HepG2 (cell line): ENCODE measurements at regions not wholly inside any gene's neighbourhood (a gene's known extent, or its start where the extent isn't known, plus 50 kb on each side); places are given as distances from the start of the nearest gene placed in this dataset.

Source experiments
- DNMT3B ChIP-seq: conservative IDR thresholded peaks from 2 replicates; pipeline ENCODE4 v1.6.1; 2016; ENCODE audit warnings: missing biosample characterization, control low read depth
- FOXA1 ChIP-seq, 2 experiments: fragments of 450-650 bp in 1 of 2; sonication (generic) in 1 of 2; formaldehyde crosslinking in 1 of 2; IDR thresholded peaks; 2 replicates each; pipeline versions ENCODE4 v1.4.0 to v1.6.1; 2016 to 2020; ENCODE audit warnings: missing genetic modification reagents in 1 of 2
- GLI4 ChIP-seq: sonication (generic); formaldehyde crosslinking; IDR thresholded peaks from 2 replicates; pipeline ENCODE4 v1.5.1; 2020; ENCODE audit warnings: missing genetic modification reagents, mild to moderate bottlenecking, moderate library complexity, borderline replicate concordance
- JDP2 ChIP-seq: sonication (generic); formaldehyde crosslinking; IDR thresholded peaks from 2 replicates; pipeline ENCODE4 v1.8.1; 2022; ENCODE audit warnings: missing genetic modification reagents, borderline replicate concordance
- MIER2 ChIP-seq: IDR thresholded peaks from 2 replicates; pipeline ENCODE4 v1.6.1; 2016; ENCODE audit warnings: missing biosample characterization, missing genetic modification reagents
- NR2F2 ChIP-seq: IDR thresholded peaks from 2 replicates; pipeline ENCODE4 v1.6.1; 2012; ENCODE audit warnings: low read depth, inconsistent platforms, borderline replicate concordance
- POLR2AphosphoS5 ChIP-seq: IDR thresholded peaks from 2 replicates; pipeline ENCODE4 v1.6.1; 2012; ENCODE audit warnings: low read depth, low read length
- SUZ12 ChIP-seq: fragments of 150-350 bp; IDR thresholded peaks from 2 replicates; pipeline ENCODE4 v1.6.1; 2014; ENCODE audit warnings: low read depth, low read length
- ZBTB8A ChIP-seq: sonication (generic); formaldehyde crosslinking; IDR thresholded peaks from 2 replicates; pipeline ENCODE4 v1.4.0; 2020; ENCODE audit warnings: mild to moderate bottlenecking, low read depth, missing genetic modification reagents, borderline replicate concordance
- ZMYM4 ChIP-seq: sonication (generic); formaldehyde crosslinking; IDR thresholded peaks from 2 replicates; pipeline ENCODE4 v1.8.1; 2023; ENCODE audit warnings: mild to moderate bottlenecking, missing genetic modification reagents
- TF ChIP-seq, protein P1 (sequence below): sonication (generic); formaldehyde crosslinking; IDR thresholded peaks from 2 replicates; pipeline ENCODE4 v1.5.0; 2020; ENCODE audit warnings: mild to moderate bottlenecking, missing genetic modification reagents, moderate library complexity
- TF ChIP-seq, protein P2 (sequence below): sonication (generic); formaldehyde crosslinking; IDR thresholded peaks from 2 replicates; pipeline ENCODE4 v1.4.0; 2020; ENCODE audit warnings: missing genetic modification reagents
- TF ChIP-seq, protein P3 (sequence below): sonication (generic); formaldehyde crosslinking; IDR thresholded peaks from 2 replicates; pipeline ENCODE4 v1.4.0; 2020; ENCODE audit warnings: mild to moderate bottlenecking, missing genetic modification reagents
- TF ChIP-seq, protein P4 (sequence below): sonication (generic); formaldehyde crosslinking; IDR thresholded peaks from 2 replicates; pipeline ENCODE4 v1.4.0; 2020; ENCODE audit warnings: missing genetic modification reagents

DNA sequence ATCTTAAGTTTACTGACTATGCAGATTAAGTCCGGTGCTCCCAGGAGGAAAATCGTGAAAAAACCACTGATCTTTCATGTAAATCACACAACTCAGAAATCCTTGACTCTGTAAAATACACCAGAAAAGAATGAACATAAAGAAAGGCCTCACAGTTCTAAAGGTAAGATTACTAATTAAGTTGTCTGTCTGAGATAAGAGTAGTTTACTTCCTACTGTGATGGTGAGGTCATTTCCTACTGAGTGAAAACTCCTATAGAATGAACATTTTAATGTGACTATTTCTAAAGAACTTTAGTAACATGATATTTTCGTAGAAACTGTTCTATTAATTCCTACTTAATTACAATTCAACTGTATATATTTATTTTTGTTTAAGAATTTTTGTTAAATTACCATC lies 774.4 kb upstream of the CHORDC1 start:
- TF ChIP-seq, protein P1, sequence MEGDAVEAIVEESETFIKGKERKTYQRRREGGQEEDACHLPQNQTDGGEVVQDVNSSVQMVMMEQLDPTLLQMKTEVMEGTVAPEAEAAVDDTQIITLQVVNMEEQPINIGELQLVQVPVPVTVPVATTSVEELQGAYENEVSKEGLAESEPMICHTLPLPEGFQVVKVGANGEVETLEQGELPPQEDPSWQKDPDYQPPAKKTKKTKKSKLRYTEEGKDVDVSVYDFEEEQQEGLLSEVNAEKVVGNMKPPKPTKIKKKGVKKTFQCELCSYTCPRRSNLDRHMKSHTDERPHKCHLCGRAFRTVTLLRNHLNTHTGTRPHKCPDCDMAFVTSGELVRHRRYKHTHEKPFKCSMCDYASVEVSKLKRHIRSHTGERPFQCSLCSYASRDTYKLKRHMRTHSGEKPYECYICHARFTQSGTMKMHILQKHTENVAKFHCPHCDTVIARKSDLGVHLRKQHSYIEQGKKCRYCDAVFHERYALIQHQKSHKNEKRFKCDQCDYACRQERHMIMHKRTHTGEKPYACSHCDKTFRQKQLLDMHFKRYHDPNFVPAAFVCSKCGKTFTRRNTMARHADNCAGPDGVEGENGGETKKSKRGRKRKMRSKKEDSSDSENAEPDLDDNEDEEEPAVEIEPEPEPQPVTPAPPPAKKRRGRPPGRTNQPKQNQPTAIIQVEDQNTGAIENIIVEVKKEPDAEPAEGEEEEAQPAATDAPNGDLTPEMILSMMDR, result no peak
- TF ChIP-seq MIER2 (CRISPR knock-in tag) (no peak), SUZ12 (no peak), JDP2 (CRISPR knock-in tag) (no peak), ZBTB8A (CRISPR knock-in tag) (no peak), NR2F2 (no peak), ZMYM4 (no peak), POLR2AphosphoS5 (no peak), DNMT3B (CRISPR knock-in tag) (no peak), FOXA1 (IDR thresholded peaks at IDR 0.05) (no peak), FOXA1 (CRISPR knock-in tag; IDR thresholded peaks at IDR 0.05) (no peak), GLI4 (CRISPR knock-in tag) (no peak)
- TF ChIP-seq, protein P2, sequence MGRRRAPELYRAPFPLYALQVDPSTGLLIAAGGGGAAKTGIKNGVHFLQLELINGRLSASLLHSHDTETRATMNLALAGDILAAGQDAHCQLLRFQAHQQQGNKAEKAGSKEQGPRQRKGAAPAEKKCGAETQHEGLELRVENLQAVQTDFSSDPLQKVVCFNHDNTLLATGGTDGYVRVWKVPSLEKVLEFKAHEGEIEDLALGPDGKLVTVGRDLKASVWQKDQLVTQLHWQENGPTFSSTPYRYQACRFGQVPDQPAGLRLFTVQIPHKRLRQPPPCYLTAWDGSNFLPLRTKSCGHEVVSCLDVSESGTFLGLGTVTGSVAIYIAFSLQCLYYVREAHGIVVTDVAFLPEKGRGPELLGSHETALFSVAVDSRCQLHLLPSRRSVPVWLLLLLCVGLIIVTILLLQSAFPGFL (CRISPR knock-in tag), result no peak
- TF ChIP-seq, protein P3, sequence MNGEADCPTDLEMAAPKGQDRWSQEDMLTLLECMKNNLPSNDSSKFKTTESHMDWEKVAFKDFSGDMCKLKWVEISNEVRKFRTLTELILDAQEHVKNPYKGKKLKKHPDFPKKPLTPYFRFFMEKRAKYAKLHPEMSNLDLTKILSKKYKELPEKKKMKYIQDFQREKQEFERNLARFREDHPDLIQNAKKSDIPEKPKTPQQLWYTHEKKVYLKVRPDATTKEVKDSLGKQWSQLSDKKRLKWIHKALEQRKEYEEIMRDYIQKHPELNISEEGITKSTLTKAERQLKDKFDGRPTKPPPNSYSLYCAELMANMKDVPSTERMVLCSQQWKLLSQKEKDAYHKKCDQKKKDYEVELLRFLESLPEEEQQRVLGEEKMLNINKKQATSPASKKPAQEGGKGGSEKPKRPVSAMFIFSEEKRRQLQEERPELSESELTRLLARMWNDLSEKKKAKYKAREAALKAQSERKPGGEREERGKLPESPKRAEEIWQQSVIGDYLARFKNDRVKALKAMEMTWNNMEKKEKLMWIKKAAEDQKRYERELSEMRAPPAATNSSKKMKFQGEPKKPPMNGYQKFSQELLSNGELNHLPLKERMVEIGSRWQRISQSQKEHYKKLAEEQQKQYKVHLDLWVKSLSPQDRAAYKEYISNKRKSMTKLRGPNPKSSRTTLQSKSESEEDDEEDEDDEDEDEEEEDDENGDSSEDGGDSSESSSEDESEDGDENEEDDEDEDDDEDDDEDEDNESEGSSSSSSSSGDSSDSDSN (CRISPR knock-in tag), result no peak
- TF ChIP-seq, protein P4, sequence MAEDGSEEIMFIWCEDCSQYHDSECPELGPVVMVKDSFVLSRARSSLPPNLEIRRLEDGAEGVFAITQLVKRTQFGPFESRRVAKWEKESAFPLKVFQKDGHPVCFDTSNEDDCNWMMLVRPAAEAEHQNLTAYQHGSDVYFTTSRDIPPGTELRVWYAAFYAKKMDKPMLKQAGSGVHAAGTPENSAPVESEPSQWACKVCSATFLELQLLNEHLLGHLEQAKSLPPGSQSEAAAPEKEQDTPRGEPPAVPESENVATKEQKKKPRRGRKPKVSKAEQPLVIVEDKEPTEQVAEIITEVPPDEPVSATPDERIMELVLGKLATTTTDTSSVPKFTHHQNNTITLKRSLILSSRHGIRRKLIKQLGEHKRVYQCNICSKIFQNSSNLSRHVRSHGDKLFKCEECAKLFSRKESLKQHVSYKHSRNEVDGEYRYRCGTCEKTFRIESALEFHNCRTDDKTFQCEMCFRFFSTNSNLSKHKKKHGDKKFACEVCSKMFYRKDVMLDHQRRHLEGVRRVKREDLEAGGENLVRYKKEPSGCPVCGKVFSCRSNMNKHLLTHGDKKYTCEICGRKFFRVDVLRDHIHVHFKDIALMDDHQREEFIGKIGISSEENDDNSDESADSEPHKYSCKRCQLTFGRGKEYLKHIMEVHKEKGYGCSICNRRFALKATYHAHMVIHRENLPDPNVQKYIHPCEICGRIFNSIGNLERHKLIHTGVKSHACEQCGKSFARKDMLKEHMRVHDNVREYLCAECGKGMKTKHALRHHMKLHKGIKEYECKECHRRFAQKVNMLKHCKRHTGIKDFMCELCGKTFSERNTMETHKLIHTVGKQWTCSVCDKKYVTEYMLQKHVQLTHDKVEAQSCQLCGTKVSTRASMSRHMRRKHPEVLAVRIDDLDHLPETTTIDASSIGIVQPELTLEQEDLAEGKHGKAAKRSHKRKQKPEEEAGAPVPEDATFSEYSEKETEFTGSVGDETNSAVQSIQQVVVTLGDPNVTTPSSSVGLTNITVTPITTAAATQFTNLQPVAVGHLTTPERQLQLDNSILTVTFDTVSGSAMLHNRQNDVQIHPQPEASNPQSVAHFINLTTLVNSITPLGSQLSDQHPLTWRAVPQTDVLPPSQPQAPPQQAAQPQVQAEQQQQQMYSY (CRISPR knock-in tag), result no peak
